Activated CD8-positive, alpha-beta memory T cell treated with anti-CD3 and anti-CD28 coated beads, Interleukin-2, amount 50 U/mL, for 4 hours (primary cell): ENCODE measurements at regions not wholly inside any gene's neighbourhood (a gene's known extent, or its start where the extent isn't known, plus 50 kb on each side); places are given as distances from the start of the nearest gene placed in this dataset.
"Not testable (repeated sequence)": the region's sequence is repeated elsewhere in the genome, so short reads cannot be mapped to it uniquely, and the experiment has no call there.

Experiments used
- DNase-seq: peaks from one replicate; pipeline ENCODE4 v3.0.0-alpha.2; 2020

GRCh38 chr20:57995381-57995977 lies 233.0 kb downstream of the ANKRD60 start:
- no peak for DNase-seq

GRCh38 chr20:57993716-57994431 lies 234.6 kb downstream of the ANKRD60 start:
- no peak for DNase-seq

- DNase-seq = no peak
Observed at GRCh38 chr20:57991211-57991881, 237.1 kb downstream of the ANKRD60 start.

- DNase-seq = no peak
Observed at GRCh38 chr20:57990396-57990987, 238.0 kb downstream of the ANKRD60 start.

- no peak for DNase-seq
Observed at GRCh38 chr20:57988828-57989227, 239.6 kb downstream of the ANKRD60 start.

- no peak for DNase-seq
Observed at GRCh38 chr20:57988422-57988821, 240.0 kb downstream of the ANKRD60 start.

GRCh38 chr20:57987659-57988058 lies 240.8 kb downstream of the ANKRD60 start:
- no peak for DNase-seq

- DNase-seq = no peak
Observed at GRCh38 chr20:57986666-57987065, 241.8 kb downstream of the ANKRD60 start.

GRCh38 chr20:57985278-57985677 lies 243.2 kb downstream of the ANKRD60 start:
- no peak for DNase-seq

- DNase-seq = no peak
Observed at GRCh38 chr20:57983082-57983481, 245.4 kb downstream of the ANKRD60 start.

GRCh38 chr20:57980506-57980905 lies 247.9 kb downstream of the ANKRD60 start:
- DNase-seq = no peak

- no peak for DNase-seq
Observed at GRCh38 chr20:57977569-57977968, 250.9 kb downstream of the ANKRD60 start.

- no peak for DNase-seq
Observed at GRCh38 chr20:57977141-57977540, 251.3 kb downstream of the ANKRD60 start.

GRCh38 chr20:57974863-57975262 lies 253.6 kb downstream of the ANKRD60 start:
- DNase-seq = no peak

- DNase-seq = no peak
Observed at GRCh38 chr20:57973886-57974285, 254.6 kb downstream of the ANKRD60 start.

- DNase-seq = not testable (repeated sequence)
Observed at GRCh38 chr20:57971583-57971982, 256.9 kb downstream of the ANKRD60 start.

- DNase-seq = no peak
Observed at GRCh38 chr20:57970856-57971255, 257.6 kb downstream of the ANKRD60 start.

GRCh38 chr20:57970116-57970515 lies 258.3 kb downstream of the ANKRD60 start:
- no peak for DNase-seq

GRCh38 chr20:57968120-57968519 lies 258.3 kb upstream of the PMEPA1 start:
- DNase-seq = no peak

- no peak for DNase-seq
Observed at GRCh38 chr20:57967364-57967763, 257.5 kb upstream of the PMEPA1 start.

- DNase-seq = no peak
Observed at GRCh38 chr20:57966620-57967019, 256.8 kb upstream of the PMEPA1 start.

GRCh38 chr20:57965441-57965840 lies 255.6 kb upstream of the PMEPA1 start:
- DNase-seq = no peak

- no peak for DNase-seq
Observed at GRCh38 chr20:57964011-57964862, 254.4 kb upstream of the PMEPA1 start.
